Chondrocyte (in vitro differentiated cells): ENCODE measurements at regions not wholly inside any gene's neighbourhood (a gene's known extent, or its start where the extent isn't known, plus 50 kb on each side); places are given as distances from the start of the nearest gene placed in this dataset.

Experiments
- DNase-seq: peaks from one replicate; pipeline ENCODE4 v3.0.0; 2021; ENCODE audit warnings: mixed read lengths, low spot score
- H3K27ac Mint-ChIP-seq: one replicate; pipeline ENCODE4 v1.8.0; 2021; ENCODE audit warnings: mild to moderate bottlenecking, moderate library complexity, mixed read lengths; ENCODE audit not compliant: unreplicated experiment
- H3K27me3 Mint-ChIP-seq: 2 replicates; pipeline ENCODE4 v1.8.0; 2021; ENCODE audit warnings: low read depth, mixed read lengths
- H3K36me3 Mint-ChIP-seq: 2 replicates; pipeline ENCODE4 v1.8.0; 2021; ENCODE audit warnings: low read depth, mixed read lengths
- H3K4me1 Mint-ChIP-seq: 2 replicates; pipeline ENCODE4 v1.8.0; 2021; ENCODE audit warnings: low read depth, mild to moderate bottlenecking, mixed read lengths
- H3K4me3 Mint-ChIP-seq: one replicate; pipeline ENCODE4 v1.8.0; 2021; ENCODE audit warnings: mild to moderate bottlenecking, moderate library complexity, mixed read lengths; ENCODE audit not compliant: unreplicated experiment
- H3K9me3 Mint-ChIP-seq: 2 replicates; pipeline ENCODE4 v1.8.0; 2021; ENCODE audit warnings: low read depth, mixed read lengths
- TF ChIP-seq, protein P1 (sequence below): fragments of 200-600 bp; sonication (generic); IDR thresholded peaks from 2 replicates; pipeline ENCODE4 v1.5.0; 2021; ENCODE audit warnings: antibody characterized with exemption, mild to moderate bottlenecking, moderate library complexity

DNA sequence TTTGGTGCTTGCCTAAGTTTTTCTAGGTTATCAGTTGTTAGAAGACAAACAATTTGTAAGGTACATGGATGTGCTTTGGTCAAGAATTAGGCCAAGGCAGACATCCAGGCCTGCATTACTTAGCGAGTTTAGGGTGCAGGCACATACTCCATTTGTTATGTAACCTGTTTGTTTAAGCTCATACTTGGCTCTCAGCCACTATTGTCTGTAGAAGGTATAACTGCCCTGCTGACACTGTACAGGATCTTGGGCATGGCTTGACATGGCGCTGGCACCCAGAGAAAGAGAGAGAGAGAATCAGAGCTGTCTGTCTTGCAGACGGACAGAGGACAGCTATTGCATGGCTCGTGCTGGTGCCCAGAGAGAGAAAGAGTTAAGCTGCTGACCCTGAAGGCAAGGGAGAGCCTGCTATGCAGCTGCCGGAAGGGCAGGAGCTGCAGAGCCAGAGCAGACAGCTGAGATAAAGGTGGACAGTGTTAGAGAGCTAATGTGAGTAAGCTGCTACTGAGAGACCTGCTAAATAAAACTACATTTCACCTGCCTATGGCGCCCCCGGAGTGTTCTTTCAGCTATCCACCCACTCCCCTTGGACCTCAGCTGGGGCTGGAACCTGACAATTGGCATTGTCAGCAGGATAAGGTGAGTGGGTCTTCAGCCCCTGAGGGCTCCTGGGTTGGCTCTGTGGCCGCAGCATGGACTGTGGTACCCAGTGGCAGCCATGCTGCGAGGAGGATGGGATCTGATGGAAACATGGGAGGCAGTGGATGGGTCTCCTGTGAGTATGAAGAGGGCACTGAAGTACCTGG is 120.9 kb upstream of the TMEM106B start:
- peaks cover 16% of the 10 kb centered on the region for H3K9me3 Mint-ChIP-seq
- H3K4me1 Mint-ChIP-seq: no peaks in the 10 kb centered on the region
- H3K27me3 Mint-ChIP-seq: no peaks in the 10 kb centered on the region
- no peak overlapping the region for H3K27ac Mint-ChIP-seq
- peaks cover 2% of the 10 kb centered on the region for H3K36me3 Mint-ChIP-seq
- no peak for DNase-seq
- no peak overlapping the region for H3K4me3 Mint-ChIP-seq
- TF ChIP-seq, protein P1, sequence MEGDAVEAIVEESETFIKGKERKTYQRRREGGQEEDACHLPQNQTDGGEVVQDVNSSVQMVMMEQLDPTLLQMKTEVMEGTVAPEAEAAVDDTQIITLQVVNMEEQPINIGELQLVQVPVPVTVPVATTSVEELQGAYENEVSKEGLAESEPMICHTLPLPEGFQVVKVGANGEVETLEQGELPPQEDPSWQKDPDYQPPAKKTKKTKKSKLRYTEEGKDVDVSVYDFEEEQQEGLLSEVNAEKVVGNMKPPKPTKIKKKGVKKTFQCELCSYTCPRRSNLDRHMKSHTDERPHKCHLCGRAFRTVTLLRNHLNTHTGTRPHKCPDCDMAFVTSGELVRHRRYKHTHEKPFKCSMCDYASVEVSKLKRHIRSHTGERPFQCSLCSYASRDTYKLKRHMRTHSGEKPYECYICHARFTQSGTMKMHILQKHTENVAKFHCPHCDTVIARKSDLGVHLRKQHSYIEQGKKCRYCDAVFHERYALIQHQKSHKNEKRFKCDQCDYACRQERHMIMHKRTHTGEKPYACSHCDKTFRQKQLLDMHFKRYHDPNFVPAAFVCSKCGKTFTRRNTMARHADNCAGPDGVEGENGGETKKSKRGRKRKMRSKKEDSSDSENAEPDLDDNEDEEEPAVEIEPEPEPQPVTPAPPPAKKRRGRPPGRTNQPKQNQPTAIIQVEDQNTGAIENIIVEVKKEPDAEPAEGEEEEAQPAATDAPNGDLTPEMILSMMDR: no peak

DNA sequence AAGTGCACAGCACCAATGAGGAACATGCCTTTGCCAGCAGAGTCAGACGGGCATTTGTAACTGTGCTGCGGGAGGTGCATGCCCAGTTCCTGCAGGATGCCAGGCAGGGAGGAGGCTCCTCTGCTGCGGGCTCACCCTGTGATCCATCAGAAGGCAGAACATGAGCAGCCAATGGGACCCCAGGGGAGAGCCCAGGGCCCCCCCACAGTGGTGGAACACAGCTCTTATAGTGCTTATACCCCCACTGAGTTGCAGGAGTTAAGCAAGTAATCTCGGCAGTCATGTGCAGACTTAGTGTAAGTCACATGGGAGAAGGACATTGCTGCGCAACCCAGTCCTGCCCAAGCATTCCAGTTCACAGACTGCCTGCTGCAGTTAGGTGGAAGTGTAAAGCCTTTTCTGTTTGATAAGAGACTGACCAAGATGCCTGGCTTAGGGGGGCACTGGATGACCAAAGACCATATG is 120.3 kb upstream of the TMEM106B start:
- Mint-ChIP-seq H3K4me3 (no peak overlapping the region), H3K9me3 (peaks cover 16% of the 10 kb centered on the region), H3K27ac (no peak overlapping the region), H3K4me1 (no peaks in the 10 kb centered on the region), H3K36me3 (peaks cover 2% of the 10 kb centered on the region), H3K27me3 (peaks cover under 1% of the 10 kb centered on the region)
- no peak for DNase-seq
- TF ChIP-seq, protein P1: no peak

DNA sequence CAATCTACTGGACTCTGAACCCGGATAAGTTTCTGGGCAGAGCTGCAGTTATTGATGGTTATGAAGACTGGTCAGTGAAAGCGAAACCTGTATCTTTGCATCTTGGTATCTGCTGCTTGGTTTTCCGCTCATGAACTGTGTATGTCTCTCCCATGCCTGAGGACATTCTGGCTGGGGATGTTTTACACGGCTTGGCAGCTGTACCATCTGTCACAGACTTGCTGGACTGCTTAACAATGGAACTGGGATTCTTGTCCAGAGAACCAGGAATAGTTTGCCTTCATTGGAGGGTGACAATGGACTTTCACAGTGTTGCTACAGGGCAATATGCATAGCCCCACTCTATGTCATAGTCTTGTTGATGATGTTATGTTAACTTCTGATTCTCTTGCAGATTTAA is 119.9 kb upstream of the TMEM106B start:
- TF ChIP-seq, protein P1: no peak
- Mint-ChIP-seq H3K4me1 (no peaks in the 10 kb centered on the region), H3K27ac (no peak overlapping the region)

DNA sequence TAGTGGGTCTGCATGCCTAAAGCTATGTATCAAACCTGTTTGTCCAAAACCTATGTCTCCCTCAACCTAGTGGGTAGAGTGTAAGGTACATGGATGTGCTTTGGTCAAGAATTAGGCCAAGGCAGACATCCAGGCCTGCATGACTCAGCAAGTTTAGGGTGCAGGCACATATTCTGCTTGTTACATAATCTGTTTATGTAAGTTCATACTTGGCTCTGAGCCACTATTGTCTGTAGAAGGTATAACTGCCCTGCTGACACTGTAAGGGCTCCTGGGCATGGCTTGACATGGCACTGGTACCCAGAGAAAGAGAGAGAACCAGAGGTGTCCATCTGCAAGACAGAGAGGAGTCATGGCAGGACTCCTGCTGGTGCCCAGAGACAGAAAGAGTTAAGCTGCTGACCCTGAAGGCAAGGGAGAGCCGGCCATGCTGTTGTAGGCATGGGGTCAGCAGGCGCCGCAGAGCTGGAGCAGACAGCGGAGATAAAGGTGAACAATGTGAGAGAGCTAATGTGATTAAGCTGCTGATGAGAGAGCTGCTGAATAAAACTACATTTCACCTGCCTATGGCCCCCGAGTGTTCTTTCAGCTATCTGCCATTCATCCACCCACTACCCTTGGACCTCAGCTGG is 118.5 kb upstream of the TMEM106B start:
- no peak overlapping the region for H3K4me3 Mint-ChIP-seq
- no peaks in the 10 kb centered on the region for H3K36me3 Mint-ChIP-seq
- TF ChIP-seq, protein P1: no peak
- no peak for DNase-seq
- H3K27ac Mint-ChIP-seq: no peak overlapping the region
- no peaks in the 10 kb centered on the region for H3K4me1 Mint-ChIP-seq
- peaks cover 2% of the 10 kb centered on the region for H3K9me3 Mint-ChIP-seq
- peaks cover 4% of the 10 kb centered on the region for H3K27me3 Mint-ChIP-seq

More for the DNA sequence above, 119.9 kb upstream of the TMEM106B start:
- H3K27me3 Mint-ChIP-seq: peaks cover 4% of the 10 kb centered on the region
- no peak overlapping the region for H3K4me3 Mint-ChIP-seq
- peaks cover 2% of the 10 kb centered on the region for H3K36me3 Mint-ChIP-seq
- DNase-seq: no peak
- peaks cover 14% of the 10 kb centered on the region for H3K9me3 Mint-ChIP-seq

DNA sequence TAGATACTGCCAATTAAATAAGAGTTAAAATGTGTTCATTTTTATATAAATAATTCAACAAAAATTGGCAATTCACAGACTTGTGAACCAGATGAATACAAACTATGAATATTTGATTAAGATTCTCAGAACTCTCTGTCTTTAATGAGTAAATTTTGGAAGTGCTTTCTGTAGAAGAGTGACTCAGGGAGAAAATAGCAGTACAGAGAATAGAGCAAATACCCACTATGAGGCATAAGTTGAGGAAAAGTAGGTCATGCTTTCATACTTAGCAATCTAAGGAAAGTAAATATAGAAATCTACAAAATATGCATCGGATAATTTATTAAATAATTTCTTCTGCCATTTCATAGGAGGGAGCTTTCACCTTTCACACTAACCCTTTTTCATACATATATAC is 117.7 kb upstream of the TMEM106B start:
- Mint-ChIP-seq H3K27me3 (peaks cover 4% of the 10 kb centered on the region), H3K27ac (no peak overlapping the region), H3K4me1 (no peaks in the 10 kb centered on the region), H3K4me3 (no peak overlapping the region), H3K9me3 (no peaks in the 10 kb centered on the region), H3K36me3 (no peaks in the 10 kb centered on the region)
- no peak for DNase-seq
- TF ChIP-seq, protein P1: no peak
